ENCODE measurements at regions not wholly inside any gene's neighbourhood (a gene's known extent, or its start where the extent isn't known, plus 50 kb on each side); places are given as distances from the start of the nearest gene placed in this dataset.

DNA sequence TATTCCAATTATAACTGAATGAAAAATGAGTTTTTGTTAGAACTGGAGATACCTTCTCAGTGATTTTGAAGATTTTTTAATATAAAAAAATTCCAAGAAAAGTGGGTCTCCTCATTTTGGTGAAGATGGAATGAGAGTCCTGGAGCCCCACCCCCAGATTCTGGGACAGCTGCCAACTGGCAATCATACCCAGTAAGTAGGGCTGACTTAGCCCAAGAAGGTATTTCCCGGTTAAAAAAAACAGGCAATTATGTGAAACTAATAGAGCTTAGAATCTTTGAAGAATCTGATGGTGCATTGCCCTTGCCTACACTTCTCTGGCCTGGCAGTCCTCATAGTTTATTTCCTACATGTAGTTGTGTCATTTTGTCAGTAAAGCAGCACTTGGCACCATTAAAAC is 52.8 kb upstream of the VWDE start:
- no peak for DNase-seq (ENCODE audit: extremely low spot score, unreplicated experiment)
- Mint-ChIP-seq H3K4me1 (ENCODE audit: unreplicated experiment) (peaks cover 2% of the 10 kb centered on the region), H3K9me3 (ENCODE audit: unreplicated experiment) (no peaks in the 10 kb centered on the region), H3K27me3 (ENCODE audit: unreplicated experiment) (peaks cover 2% of the 10 kb centered on the region), H3K4me3 (ENCODE audit: unreplicated experiment) (no peak overlapping the region), H3K27ac (ENCODE audit: unreplicated experiment) (no peak overlapping the region), H3K36me3 (ENCODE audit: unreplicated experiment) (no peaks in the 10 kb centered on the region)
- TF ChIP-seq, protein P1, sequence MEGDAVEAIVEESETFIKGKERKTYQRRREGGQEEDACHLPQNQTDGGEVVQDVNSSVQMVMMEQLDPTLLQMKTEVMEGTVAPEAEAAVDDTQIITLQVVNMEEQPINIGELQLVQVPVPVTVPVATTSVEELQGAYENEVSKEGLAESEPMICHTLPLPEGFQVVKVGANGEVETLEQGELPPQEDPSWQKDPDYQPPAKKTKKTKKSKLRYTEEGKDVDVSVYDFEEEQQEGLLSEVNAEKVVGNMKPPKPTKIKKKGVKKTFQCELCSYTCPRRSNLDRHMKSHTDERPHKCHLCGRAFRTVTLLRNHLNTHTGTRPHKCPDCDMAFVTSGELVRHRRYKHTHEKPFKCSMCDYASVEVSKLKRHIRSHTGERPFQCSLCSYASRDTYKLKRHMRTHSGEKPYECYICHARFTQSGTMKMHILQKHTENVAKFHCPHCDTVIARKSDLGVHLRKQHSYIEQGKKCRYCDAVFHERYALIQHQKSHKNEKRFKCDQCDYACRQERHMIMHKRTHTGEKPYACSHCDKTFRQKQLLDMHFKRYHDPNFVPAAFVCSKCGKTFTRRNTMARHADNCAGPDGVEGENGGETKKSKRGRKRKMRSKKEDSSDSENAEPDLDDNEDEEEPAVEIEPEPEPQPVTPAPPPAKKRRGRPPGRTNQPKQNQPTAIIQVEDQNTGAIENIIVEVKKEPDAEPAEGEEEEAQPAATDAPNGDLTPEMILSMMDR (IDR thresholded peaks at IDR 0.05), result no peak

DNA sequence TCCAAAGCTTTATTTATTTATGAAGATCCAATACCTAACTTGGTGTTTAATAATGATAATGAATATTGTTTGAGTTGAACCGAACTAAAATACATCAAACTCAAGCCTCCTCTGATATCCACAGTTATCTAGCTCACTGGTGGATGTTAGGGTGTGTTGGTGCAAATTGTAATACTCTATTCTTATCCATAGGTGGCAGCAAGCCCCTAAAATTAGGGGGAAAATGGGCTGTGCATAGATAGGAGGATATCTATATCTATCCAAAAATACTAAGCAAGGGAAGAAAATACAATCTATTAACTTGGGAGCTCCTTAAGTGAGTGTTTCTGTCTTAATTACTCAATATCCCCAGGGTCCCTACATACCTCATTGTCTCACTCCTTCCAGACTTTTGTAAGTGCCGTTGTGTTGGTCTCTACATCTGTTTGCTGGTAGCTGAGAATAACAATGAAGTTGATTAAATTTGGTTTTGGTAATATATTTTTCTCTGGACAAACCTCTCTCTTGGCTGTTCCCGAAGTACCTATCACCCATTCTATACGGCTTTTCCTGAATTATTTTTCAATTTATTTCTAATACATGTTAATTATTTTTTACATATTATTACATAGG is 55.0 kb upstream of the VWDE start:
- H3K27ac Mint-ChIP-seq (ENCODE audit: unreplicated experiment), result no peak overlapping the region
- DNase-seq (ENCODE audit: extremely low spot score, unreplicated experiment), result no peak
- TF ChIP-seq, protein P1 (IDR thresholded peaks at IDR 0.05), result peak; percentile 82

GRCh38 chr7:12467837-12468236 is 64.2 kb upstream of the VWDE start:
- no peak for DNase-seq (ENCODE audit: extremely low spot score, unreplicated experiment)
- H3K4me3 Mint-ChIP-seq (ENCODE audit: unreplicated experiment), result no peak overlapping the region
- no peaks in the 10 kb centered on the region for H3K4me1 Mint-ChIP-seq (ENCODE audit: unreplicated experiment)
- H3K9me3 Mint-ChIP-seq (ENCODE audit: unreplicated experiment), result no peaks in the 10 kb centered on the region
- H3K27me3 Mint-ChIP-seq (ENCODE audit: unreplicated experiment), result peaks cover 14% of the 10 kb centered on the region
- TF ChIP-seq, protein P1 (IDR thresholded peaks at IDR 0.05), result no peak
- no peaks in the 10 kb centered on the region for H3K36me3 Mint-ChIP-seq (ENCODE audit: unreplicated experiment)
- no peak overlapping the region for H3K27ac Mint-ChIP-seq (ENCODE audit: unreplicated experiment)

More for the DNA sequence above, 55.0 kb upstream of the VWDE start:
- peaks cover 10% of the 10 kb centered on the region for H3K27me3 Mint-ChIP-seq (ENCODE audit: unreplicated experiment)
- H3K4me1 Mint-ChIP-seq (ENCODE audit: unreplicated experiment), result peaks cover 2% of the 10 kb centered on the region
- H3K9me3 Mint-ChIP-seq (ENCODE audit: unreplicated experiment), result no peaks in the 10 kb centered on the region
- H3K36me3 Mint-ChIP-seq (ENCODE audit: unreplicated experiment), result no peaks in the 10 kb centered on the region
- H3K4me3 Mint-ChIP-seq (ENCODE audit: unreplicated experiment), result no peak overlapping the region

- Mint-ChIP-seq H3K27ac (ENCODE audit: unreplicated experiment) (no peak overlapping the region), H3K4me1 (ENCODE audit: unreplicated experiment) (no peaks in the 10 kb centered on the region), H3K9me3 (ENCODE audit: unreplicated experiment) (no peaks in the 10 kb centered on the region), H3K4me3 (ENCODE audit: unreplicated experiment) (no peak overlapping the region), H3K36me3 (ENCODE audit: unreplicated experiment) (no peaks in the 10 kb centered on the region), H3K27me3 (ENCODE audit: unreplicated experiment) (peaks cover 3% of the 10 kb centered on the region)
- DNase-seq (ENCODE audit: extremely low spot score, unreplicated experiment), result no peak
- TF ChIP-seq, protein P1 (IDR thresholded peaks at IDR 0.05), result no peak
These were observed 65.9 kb upstream of the VWDE start for GRCh38 chr7:12469568-12469967.

- TF ChIP-seq, protein P1 (IDR thresholded peaks at IDR 0.05), result no peak
- peaks cover 8% of the 10 kb centered on the region for H3K4me1 Mint-ChIP-seq (ENCODE audit: unreplicated experiment)
- DNase-seq (ENCODE audit: extremely low spot score, unreplicated experiment), result no peak
- no peaks in the 10 kb centered on the region for H3K27me3 Mint-ChIP-seq (ENCODE audit: unreplicated experiment)
- H3K4me3 Mint-ChIP-seq (ENCODE audit: unreplicated experiment), result no peak overlapping the region
- no peaks in the 10 kb centered on the region for H3K36me3 Mint-ChIP-seq (ENCODE audit: unreplicated experiment)
- no peak overlapping the region for H3K27ac Mint-ChIP-seq (ENCODE audit: unreplicated experiment)
- no peaks in the 10 kb centered on the region for H3K9me3 Mint-ChIP-seq (ENCODE audit: unreplicated experiment)
These were observed 67.3 kb upstream of the VWDE start for GRCh38 chr7:12470930-12471329.
